ENCODE measurements at regions not wholly inside any gene's neighbourhood (a gene's known extent, or its start where the extent isn't known, plus 50 kb on each side); places are given as distances from the start of the nearest gene placed in this dataset.

GRCh38 chr3:176262071-176262470, 935.2 kb downstream of the TBL1XR1 start:
- Mint-ChIP-seq H3K9me3 (peaks cover 43% of the 10 kb centered on the region), H3K27me3 (ENCODE audit: low read depth) (peaks cover 11% of the 10 kb centered on the region), H3K4me3 (no peak overlapping the region), H3K4me1 (no peaks in the 10 kb centered on the region), H3K27ac (no peak overlapping the region), H3K36me3 (peaks cover 17% of the 10 kb centered on the region)
- DNase-seq (ENCODE audit: low spot score) = no peak
- ChIA-PET CTCF (no interaction called here), POLR2A (no interaction called here)
- ATAC-seq = no peak
- TF ChIP-seq PRDM15 (CRISPR knock-in tag; IDR thresholded peaks at IDR 0.05) (no peak), IRF2 (CRISPR knock-in tag; IDR thresholded peaks at IDR 0.05; ENCODE audit: borderline replicate concordance, low read depth) (no peak), CTCF (IDR thresholded peaks at IDR 0.05) (no peak), SOX15 (CRISPR knock-in tag; IDR thresholded peaks at IDR 0.05) (no peak), OVOL2 (CRISPR knock-in tag; IDR thresholded peaks at IDR 0.05; ENCODE audit: borderline replicate concordance) (no peak), RORB (CRISPR knock-in tag; IDR thresholded peaks at IDR 0.05) (no peak), GRHL2 (CRISPR knock-in tag; IDR thresholded peaks at IDR 0.05; ENCODE audit: insufficient replicate concordance, severe bottlenecking) (no peak), NR2C2 (CRISPR knock-in tag; IDR thresholded peaks at IDR 0.05) (no peak), ATF3 (CRISPR knock-in tag; conservative IDR thresholded peaks at IDR 0.05) (no peak), ELF4 (CRISPR knock-in tag; IDR thresholded peaks at IDR 0.05; ENCODE audit: low read depth) (no peak), ZNF512 (CRISPR knock-in tag; IDR thresholded peaks at IDR 0.05; ENCODE audit: borderline replicate concordance) (no peak), ZNF219 (CRISPR knock-in tag; IDR thresholded peaks at IDR 0.05; ENCODE audit: borderline replicate concordance) (no peak)

- CTCF ChIA-PET = no interaction called here
- DNase-seq (ENCODE audit: low spot score) = no peak
- TF ChIP-seq NFATC4 (CRISPR knock-in tag; IDR thresholded peaks at IDR 0.05) (no peak), PRRX2 (CRISPR knock-in tag; IDR thresholded peaks at IDR 0.05) (no peak), ZNF532 (CRISPR knock-in tag; IDR thresholded peaks at IDR 0.05; ENCODE audit: borderline replicate concordance) (no peak), ZNF423 (CRISPR knock-in tag; IDR thresholded peaks at IDR 0.05) (no peak), FOXP1 (CRISPR knock-in tag; IDR thresholded peaks at IDR 0.05; ENCODE audit: borderline replicate concordance) (no peak), ELF4 (CRISPR knock-in tag; IDR thresholded peaks at IDR 0.05; ENCODE audit: low read depth) (no peak), FOXK1 (CRISPR knock-in tag; IDR thresholded peaks at IDR 0.05) (no peak), E2F4 (CRISPR knock-in tag; IDR thresholded peaks at IDR 0.05; ENCODE audit: borderline replicate concordance, low read depth) (no peak), ATF1 (CRISPR knock-in tag; IDR thresholded peaks at IDR 0.05) (no peak), NFYB (CRISPR knock-in tag; conservative IDR thresholded peaks at IDR 0.05; ENCODE audit: low read depth) (no peak), MAX (CRISPR knock-in tag; IDR thresholded peaks at IDR 0.05) (no peak)
- H3K27me3 Mint-ChIP-seq (ENCODE audit: low read depth) = no peaks in the 10 kb centered on the region
- H3K27ac Mint-ChIP-seq = no peak overlapping the region
- H3K36me3 Mint-ChIP-seq = 0 out of 2 replicates have a peak, but pooled peaks cover 2% of the 10 kb centered on the region
- H3K4me1 Mint-ChIP-seq = 0 out of 2 replicates have a peak, but pooled peaks cover 5% of the 10 kb centered on the region
- POLR2A ChIA-PET = no interaction called here
- H3K9me3 Mint-ChIP-seq = peaks cover 3% of the 10 kb centered on the region; the same call in 1 of the 2 replicates
- no peak overlapping the region for H3K4me3 Mint-ChIP-seq
- no peak for ATAC-seq
These were observed 950.1 kb downstream of the TBL1XR1 start for GRCh38 chr3:176247191-176247590.

All from WTC11 (cell line).